ENCODE measurements at regions not wholly inside any gene's neighbourhood (a gene's known extent, or its start where the extent isn't known, plus 50 kb on each side); places are given as distances from the start of the nearest gene placed in this dataset.

DNA sequence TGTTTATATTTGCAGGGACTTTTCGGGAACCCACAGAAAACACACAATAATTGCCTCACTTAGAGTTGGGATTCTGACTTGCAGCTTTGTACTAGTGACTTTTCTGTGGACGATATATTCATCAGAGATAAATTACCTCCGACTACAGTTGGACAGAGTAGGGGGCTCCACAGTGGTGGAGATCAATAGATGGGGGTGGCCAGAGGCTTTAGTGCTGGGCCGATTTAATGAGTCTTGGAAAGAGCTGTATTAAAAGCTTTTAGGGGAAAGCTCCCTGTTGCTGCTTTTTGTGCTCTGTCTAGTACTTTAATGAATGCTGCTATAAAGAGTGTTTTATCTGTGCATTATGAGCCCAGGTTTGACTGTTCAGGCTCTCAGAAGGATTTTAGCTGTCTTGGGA lies 359.2 kb upstream of the DPYD start:
- no peaks in the 10 kb centered on the region for H3K27me3 ChIP-seq (replicated peaks; ENCODE audit: insufficient read depth)
- no peaks in the 10 kb centered on the region for H3K9me3 ChIP-seq
- ATAC-seq (ENCODE audit: insufficient number of reproducible peaks, low FRiP score, low read depth) = no peak
- DNase-seq (ENCODE audit: low spot score) = no peak
- no peak overlapping the region for H3K27ac ChIP-seq
- TF ChIP-seq, protein P1, sequence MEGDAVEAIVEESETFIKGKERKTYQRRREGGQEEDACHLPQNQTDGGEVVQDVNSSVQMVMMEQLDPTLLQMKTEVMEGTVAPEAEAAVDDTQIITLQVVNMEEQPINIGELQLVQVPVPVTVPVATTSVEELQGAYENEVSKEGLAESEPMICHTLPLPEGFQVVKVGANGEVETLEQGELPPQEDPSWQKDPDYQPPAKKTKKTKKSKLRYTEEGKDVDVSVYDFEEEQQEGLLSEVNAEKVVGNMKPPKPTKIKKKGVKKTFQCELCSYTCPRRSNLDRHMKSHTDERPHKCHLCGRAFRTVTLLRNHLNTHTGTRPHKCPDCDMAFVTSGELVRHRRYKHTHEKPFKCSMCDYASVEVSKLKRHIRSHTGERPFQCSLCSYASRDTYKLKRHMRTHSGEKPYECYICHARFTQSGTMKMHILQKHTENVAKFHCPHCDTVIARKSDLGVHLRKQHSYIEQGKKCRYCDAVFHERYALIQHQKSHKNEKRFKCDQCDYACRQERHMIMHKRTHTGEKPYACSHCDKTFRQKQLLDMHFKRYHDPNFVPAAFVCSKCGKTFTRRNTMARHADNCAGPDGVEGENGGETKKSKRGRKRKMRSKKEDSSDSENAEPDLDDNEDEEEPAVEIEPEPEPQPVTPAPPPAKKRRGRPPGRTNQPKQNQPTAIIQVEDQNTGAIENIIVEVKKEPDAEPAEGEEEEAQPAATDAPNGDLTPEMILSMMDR (IDR thresholded peaks at IDR 0.05) = no peak
- no peak overlapping the region for H3K4me3 ChIP-seq
- H3K4me1 ChIP-seq (ENCODE audit: control insufficient read depth in 1 of 2, low read depth in 2 of 2) = no peaks in the 10 kb centered on the region
- H3K36me3 ChIP-seq = no peaks in the 10 kb centered on the region

DNA sequence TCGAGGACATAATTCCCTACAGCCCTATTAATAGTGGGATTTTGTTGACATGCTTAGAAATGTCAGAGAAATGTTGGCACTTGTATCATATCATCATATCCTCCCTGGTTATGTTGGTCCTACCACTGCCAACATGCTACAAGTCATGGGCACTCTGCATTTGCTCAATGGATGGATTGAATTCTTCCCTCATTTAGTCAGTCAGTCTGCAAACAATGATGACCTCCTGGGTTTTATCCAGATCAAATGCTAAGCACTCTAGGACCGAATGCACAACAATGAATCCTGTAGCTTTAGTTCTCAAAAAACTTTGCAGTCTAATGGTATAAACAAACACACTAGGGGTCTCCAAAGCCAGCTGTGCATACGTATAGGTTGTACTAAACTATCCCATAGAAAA lies 357.2 kb upstream of the DPYD start:
- H3K36me3 ChIP-seq = no peaks in the 10 kb centered on the region
- TF ChIP-seq, protein P1 (IDR thresholded peaks at IDR 0.05) = no peak
- no peaks in the 10 kb centered on the region for H3K27me3 ChIP-seq (replicated peaks; ENCODE audit: insufficient read depth)
- DNase-seq (ENCODE audit: low spot score) = no peak
- ATAC-seq (ENCODE audit: insufficient number of reproducible peaks, low FRiP score, low read depth) = no peak
- H3K27ac ChIP-seq = no peak overlapping the region
- H3K4me1 ChIP-seq (ENCODE audit: control insufficient read depth in 1 of 2, low read depth in 2 of 2) = no peaks in the 10 kb centered on the region
- no peak overlapping the region for H3K4me3 ChIP-seq
- H3K9me3 ChIP-seq = no peaks in the 10 kb centered on the region

DNA sequence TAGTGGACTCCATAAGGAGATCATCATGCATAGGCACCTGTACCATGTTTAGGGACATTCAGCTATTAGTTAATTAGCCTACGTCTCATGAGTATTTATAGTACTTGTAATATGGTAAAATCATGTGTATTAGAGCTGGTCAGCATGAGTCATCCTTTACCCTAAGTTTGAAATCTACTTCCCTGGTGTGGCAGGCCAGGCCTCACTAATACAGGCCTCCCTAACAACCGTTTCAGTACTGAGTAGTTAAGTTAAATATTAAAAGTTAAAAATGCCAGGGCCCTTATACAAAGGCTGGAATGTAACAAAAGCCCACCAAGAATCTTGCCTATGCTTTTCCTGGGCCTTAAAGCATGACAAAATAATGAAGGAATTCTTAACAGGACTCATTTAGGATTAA lies 356.3 kb upstream of the DPYD start:
- H3K36me3 ChIP-seq = no peaks in the 10 kb centered on the region
- no peaks in the 10 kb centered on the region for H3K4me1 ChIP-seq (ENCODE audit: control insufficient read depth in 1 of 2, low read depth in 2 of 2)
- H3K27ac ChIP-seq = no peak overlapping the region
- H3K9me3 ChIP-seq = no peaks in the 10 kb centered on the region
- no peak overlapping the region for H3K4me3 ChIP-seq
- TF ChIP-seq, protein P1 (IDR thresholded peaks at IDR 0.05) = no peak
- DNase-seq (ENCODE audit: low spot score) = no peak
- ATAC-seq (ENCODE audit: insufficient number of reproducible peaks, low FRiP score, low read depth) = no peak
- H3K27me3 ChIP-seq (replicated peaks; ENCODE audit: insufficient read depth) = no peaks in the 10 kb centered on the region

DNA sequence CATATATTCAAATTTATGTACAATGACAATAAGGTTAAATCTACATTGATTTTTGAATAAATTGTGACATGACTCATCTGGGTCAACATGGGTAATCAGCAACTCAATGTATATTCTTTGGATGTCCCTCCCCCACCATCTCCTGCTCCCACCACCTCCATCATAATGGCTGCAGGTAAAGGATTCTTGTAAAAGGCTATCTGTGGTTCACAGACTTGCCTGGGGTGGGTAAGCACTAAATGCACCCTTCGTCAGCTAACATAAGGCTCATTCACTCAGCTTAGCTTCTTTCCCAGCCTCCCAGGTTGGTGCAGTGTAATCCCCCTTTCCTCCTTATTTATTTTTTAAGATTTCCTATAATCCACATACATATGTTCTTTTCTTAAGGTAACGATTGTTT lies 355.7 kb upstream of the DPYD start:
- ATAC-seq (ENCODE audit: insufficient number of reproducible peaks, low FRiP score, low read depth) = no peak
- Histone ChIP-seq H3K27me3 (replicated peaks; ENCODE audit: insufficient read depth) (no peaks in the 10 kb centered on the region), H3K27ac (no peak overlapping the region), H3K4me3 (no peak overlapping the region), H3K4me1 (ENCODE audit: control insufficient read depth in 1 of 2, low read depth in 2 of 2) (no peaks in the 10 kb centered on the region), H3K36me3 (no peaks in the 10 kb centered on the region), H3K9me3 (no peaks in the 10 kb centered on the region)
- DNase-seq (ENCODE audit: low spot score) = no peak
- TF ChIP-seq, protein P1 (IDR thresholded peaks at IDR 0.05) = no peak

DNA sequence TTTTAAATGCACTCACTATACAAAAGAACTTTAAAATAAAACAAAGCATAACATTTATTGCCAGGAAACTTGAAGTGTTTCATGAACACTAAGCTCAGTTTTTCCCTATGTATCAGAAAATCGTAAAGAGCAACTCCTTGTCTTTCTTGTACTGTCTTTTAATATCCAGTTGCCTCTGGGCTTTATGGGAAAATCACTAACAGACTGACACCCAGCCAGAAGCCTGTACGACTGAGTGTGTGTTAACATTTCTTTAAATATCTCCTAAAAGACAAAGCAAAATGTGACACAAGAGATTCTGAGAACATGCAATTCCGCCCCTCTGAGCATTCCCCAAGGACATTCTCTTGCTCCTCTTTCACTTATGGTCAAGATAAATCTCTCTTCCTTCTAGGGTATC lies 347.5 kb upstream of the DPYD start:
- H3K4me1 ChIP-seq (ENCODE audit: control insufficient read depth in 1 of 2, low read depth in 2 of 2) = peaks cover 0 to 6% of the 10 kb centered on the region in 2 donors
- TF ChIP-seq, protein P1 (IDR thresholded peaks at IDR 0.05) = no peak
- no peaks in the 10 kb centered on the region for H3K27me3 ChIP-seq (replicated peaks; ENCODE audit: insufficient read depth)
- DNase-seq (ENCODE audit: low spot score) = no peak
- no peaks in the 10 kb centered on the region for H3K36me3 ChIP-seq
- H3K4me3 ChIP-seq = no peak overlapping the region
- no peak for ATAC-seq (ENCODE audit: insufficient number of reproducible peaks, low FRiP score, low read depth)
- no peak overlapping the region for H3K27ac ChIP-seq
- no peaks in the 10 kb centered on the region for H3K9me3 ChIP-seq

Data from thoracic aorta (tissue), 2 donors.